HCEC 1CT (cell line): ENCODE measurements at regions not wholly inside any gene's neighbourhood (a gene's known extent, or its start where the extent isn't known, plus 50 kb on each side); places are given as distances from the start of the nearest gene placed in this dataset.

ENCODE experiments used
- DNase-seq: peaks from one replicate; pipeline ENCODE4 v3.0.0-alpha.2; 2017

- DNase-seq, result no peak
These were observed 63.8 kb upstream of the CCNG1 start for GRCh38 chr5:163373436-163374084.

- DNase-seq, result no peak
These were observed 59.4 kb upstream of the CCNG1 start for GRCh38 chr5:163377982-163378381.

- peak; percentile 76 for DNase-seq
These were observed 57.9 kb upstream of the CCNG1 start for GRCh38 chr5:163379298-163380155.

DNA sequence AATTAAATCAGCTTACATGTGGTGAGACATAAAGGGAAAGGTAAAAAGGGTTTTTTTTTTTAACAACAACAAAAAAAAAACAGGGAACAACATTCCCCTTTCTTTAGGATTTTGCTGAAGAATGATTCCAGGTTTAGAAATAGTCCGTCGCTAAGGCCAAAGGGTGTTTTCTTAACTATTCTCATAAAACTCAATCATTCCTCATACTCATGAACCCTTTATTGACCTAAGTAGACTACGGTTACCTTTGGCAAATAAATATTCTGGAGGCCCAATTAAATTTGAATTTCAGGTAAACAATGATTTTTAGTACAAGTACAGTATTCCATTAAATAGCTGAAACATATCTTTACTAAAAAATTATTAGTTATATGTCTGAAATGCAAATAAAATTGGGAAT is 55.6 kb upstream of the CCNG1 start:
- DNase-seq, result no peak

DNA sequence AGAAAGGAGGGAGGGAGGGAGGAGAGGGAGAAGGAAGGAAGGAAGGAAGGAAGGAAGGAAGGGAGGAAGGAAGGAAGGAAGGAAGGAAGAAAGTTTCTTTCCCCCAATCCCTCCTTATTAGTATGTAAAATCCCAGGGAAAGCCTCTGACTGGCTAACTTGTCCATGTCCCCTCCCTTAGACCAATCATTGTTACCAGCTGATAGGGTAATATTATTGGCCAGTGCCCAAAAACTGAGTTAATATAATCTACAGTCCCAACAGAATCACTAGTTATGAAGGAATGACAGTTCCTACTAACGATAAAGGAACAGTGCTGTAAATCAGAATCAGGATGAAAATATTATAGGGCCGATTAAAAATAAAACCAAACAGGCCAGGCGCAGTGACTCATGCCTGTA is 53.6 kb upstream of the CCNG1 start:
- no peak for DNase-seq

DNA sequence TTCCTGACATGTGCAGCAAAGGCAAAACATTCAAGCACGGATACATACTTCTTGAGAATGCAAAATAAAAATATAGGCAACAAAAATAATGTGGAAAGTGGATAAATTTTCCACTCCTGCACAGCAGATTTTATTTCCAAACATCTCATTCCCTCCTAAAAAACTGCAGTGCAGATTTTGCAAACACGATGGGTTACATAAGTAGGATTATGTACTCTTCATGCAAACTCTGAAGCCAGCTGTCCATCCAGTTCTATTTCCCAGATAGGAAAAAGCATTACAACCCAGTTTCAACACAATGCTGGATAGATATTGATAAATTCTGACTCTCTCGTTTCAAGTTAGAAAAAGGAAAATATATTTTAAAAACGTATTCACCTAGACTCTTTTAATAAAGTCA is 52.7 kb upstream of the CCNG1 start:
- no peak for DNase-seq

DNA sequence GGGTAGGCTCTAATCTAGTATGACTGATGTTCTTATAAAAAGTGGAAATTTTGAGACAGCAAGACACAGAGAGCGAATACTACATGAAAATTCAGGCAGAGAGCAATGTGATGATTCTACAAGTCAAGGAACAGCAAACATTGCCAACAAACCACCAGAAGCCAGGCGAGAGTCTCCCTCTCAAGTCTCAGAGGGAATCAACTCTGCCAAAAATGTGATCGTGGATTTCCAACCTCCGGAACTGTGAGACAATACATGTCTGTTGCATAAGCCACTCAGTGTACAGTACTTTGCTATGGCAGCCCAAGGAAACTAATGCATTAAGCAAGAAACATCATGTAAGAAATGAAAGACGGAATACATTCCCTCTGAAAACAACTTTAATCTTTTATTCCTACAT is 52.1 kb upstream of the CCNG1 start:
- no peak for DNase-seq

DNA sequence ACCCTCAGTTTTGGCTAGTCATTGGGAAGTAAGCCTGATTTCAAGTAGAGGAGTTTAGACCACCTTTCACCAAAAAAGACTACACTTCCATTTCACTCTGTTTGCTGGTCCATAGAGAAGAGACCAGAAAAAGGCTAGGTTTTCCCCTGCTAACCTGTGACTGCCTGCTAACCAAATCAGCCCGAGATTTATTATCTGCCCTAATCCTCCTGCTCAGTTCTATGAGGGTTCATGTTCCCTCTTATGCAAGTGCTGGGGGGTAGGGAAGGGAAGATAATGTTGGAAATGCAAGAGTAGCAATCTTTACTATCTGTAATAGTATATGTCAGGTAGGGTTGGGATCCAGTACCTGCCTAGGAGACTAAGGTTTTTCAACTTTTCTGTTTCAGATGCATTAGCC is 51.6 kb upstream of the CCNG1 start:
- no peak for DNase-seq

DNA sequence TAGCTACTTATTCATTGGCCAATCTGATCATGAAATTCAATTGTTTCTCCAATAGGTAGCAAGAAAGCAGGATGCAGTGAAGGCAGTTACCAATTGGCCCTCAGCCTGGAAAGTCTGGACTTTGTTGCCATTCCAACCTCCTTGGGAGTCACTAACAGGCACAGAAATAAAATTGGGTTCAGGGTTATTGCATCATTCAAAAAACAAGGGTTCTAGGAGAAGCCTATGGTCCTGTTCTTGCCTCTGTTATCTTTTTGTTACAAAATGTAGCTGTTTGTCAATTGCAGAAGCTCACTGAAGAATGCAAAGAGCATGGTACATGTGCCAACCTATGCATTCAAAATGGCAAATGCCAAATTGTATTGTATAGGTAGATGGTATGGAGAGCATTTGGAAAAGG is 51.0 kb upstream of the CCNG1 start:
- DNase-seq, result no peak

- no peak for DNase-seq
These were observed 49.6 kb upstream of the CCNG1 start for GRCh38 chr5:163387589-163388343.
